Chondrocyte (in vitro differentiated cells): ENCODE measurements at regions not wholly inside any gene's neighbourhood (a gene's known extent, or its start where the extent isn't known, plus 50 kb on each side); places are given as distances from the start of the nearest gene placed in this dataset.

Experiments
- DNase-seq: peaks from one replicate; pipeline ENCODE4 v3.0.0; 2021; ENCODE audit warnings: mixed read lengths, low spot score
- H3K27ac Mint-ChIP-seq: one replicate; pipeline ENCODE4 v1.8.0; 2021; ENCODE audit warnings: mild to moderate bottlenecking, moderate library complexity, mixed read lengths; ENCODE audit not compliant: unreplicated experiment
- H3K27me3 Mint-ChIP-seq: 2 replicates; pipeline ENCODE4 v1.8.0; 2021; ENCODE audit warnings: low read depth, mixed read lengths
- H3K36me3 Mint-ChIP-seq: 2 replicates; pipeline ENCODE4 v1.8.0; 2021; ENCODE audit warnings: low read depth, mixed read lengths
- H3K4me1 Mint-ChIP-seq: 2 replicates; pipeline ENCODE4 v1.8.0; 2021; ENCODE audit warnings: low read depth, mild to moderate bottlenecking, mixed read lengths
- H3K4me3 Mint-ChIP-seq: one replicate; pipeline ENCODE4 v1.8.0; 2021; ENCODE audit warnings: mild to moderate bottlenecking, moderate library complexity, mixed read lengths; ENCODE audit not compliant: unreplicated experiment
- H3K9me3 Mint-ChIP-seq: 2 replicates; pipeline ENCODE4 v1.8.0; 2021; ENCODE audit warnings: low read depth, mixed read lengths
- CTCF ChIP-seq: fragments of 200-600 bp; sonication (generic); IDR thresholded peaks from 2 replicates; pipeline ENCODE4 v1.5.0; 2021; ENCODE audit warnings: antibody characterized with exemption, mild to moderate bottlenecking, moderate library complexity

DNA sequence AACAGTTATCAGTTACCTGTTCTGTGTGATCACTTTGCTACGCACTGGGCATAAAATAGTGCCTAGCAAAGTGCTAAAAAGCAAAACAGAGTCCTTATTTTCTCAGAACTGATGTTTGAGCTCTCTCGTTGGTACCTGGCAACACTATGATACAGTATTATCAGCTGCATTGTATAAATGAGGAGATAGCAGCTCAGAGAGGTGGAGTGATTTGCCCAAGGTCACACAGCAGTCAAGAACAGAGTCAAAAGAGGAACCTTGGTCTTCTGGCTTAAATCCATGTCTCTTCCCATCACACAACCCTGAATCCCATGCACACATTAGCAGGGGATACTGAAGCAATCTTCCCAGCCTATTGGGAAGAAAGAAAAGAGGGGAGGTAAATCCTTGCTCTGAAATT is 580.5 kb downstream of the SOX6 start:
- no peak for TF ChIP-seq CTCF
- H3K27me3 Mint-ChIP-seq, result no peaks in the 10 kb centered on the region
- DNase-seq, result no peak
- peak overlapping the region; percentile 70 for H3K27ac Mint-ChIP-seq
- H3K9me3 Mint-ChIP-seq, result no peaks in the 10 kb centered on the region
- no peaks in the 10 kb centered on the region for H3K36me3 Mint-ChIP-seq
- no peak overlapping the region for H3K4me3 Mint-ChIP-seq
- H3K4me1 Mint-ChIP-seq, result peaks cover 70% of the 10 kb centered on the region

DNA sequence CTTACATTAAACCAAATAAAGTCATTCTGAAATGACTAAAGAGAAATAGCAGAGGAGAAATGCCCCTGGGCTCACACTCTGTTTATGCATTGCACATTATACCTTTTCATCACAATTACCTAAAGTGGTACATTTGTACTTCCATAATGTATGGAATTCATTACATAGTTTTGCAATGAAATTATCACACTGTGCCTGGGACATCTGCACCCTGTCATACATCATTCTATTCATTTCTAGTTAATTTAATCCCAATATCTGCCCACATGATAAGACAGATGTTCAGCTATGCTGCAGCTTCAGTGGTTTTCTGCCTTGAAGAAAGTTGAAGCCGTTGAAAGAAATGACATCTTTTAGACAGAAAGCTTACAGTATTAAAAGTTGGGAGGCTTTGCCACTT is 580.0 kb downstream of the SOX6 start:
- TF ChIP-seq CTCF, result no peak
- Mint-ChIP-seq H3K27ac (peak overlapping the region; percentile 70), H3K9me3 (no peaks in the 10 kb centered on the region), H3K27me3 (no peaks in the 10 kb centered on the region), H3K4me3 (no peak overlapping the region), H3K36me3 (no peaks in the 10 kb centered on the region), H3K4me1 (peaks cover 74% of the 10 kb centered on the region)
- DNase-seq, result no peak

DNA sequence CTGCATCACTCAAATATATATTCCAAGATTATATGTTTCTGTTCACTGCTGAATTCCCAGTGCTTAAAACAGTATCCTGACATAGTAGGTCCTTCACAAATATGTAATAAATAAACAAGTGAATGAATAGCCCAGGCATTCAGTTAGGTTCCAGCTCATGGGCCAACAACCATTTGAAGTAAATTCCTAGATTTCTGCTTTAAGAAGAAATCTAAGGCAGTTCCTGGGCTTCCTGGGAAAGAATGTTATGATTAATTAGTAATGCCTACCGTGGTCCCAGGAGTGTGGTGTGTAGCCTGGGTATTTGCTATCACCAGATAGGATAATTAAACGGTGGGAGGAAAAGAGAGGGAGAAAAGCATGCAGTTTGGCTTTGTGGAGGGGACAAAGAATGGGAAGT is 576.8 kb downstream of the SOX6 start:
- no peaks in the 10 kb centered on the region for H3K36me3 Mint-ChIP-seq
- no peaks in the 10 kb centered on the region for H3K27me3 Mint-ChIP-seq
- peaks cover 58% of the 10 kb centered on the region for H3K4me1 Mint-ChIP-seq
- H3K9me3 Mint-ChIP-seq, result no peaks in the 10 kb centered on the region
- H3K27ac Mint-ChIP-seq, result peak overlapping the region; percentile 89
- no peak for DNase-seq
- TF ChIP-seq CTCF, result no peak
- no peak overlapping the region for H3K4me3 Mint-ChIP-seq

- Mint-ChIP-seq H3K27me3 (no peaks in the 10 kb centered on the region), H3K9me3 (no peaks in the 10 kb centered on the region), H3K4me1 (peaks cover 49% of the 10 kb centered on the region), H3K27ac (peak overlapping the region; percentile 42), H3K36me3 (no peaks in the 10 kb centered on the region), H3K4me3 (no peak overlapping the region)
- no peak for DNase-seq
- no peak for TF ChIP-seq CTCF
Observed at GRCh38 chr11:15780382-15780781, 576.0 kb downstream of the SOX6 start.

DNA sequence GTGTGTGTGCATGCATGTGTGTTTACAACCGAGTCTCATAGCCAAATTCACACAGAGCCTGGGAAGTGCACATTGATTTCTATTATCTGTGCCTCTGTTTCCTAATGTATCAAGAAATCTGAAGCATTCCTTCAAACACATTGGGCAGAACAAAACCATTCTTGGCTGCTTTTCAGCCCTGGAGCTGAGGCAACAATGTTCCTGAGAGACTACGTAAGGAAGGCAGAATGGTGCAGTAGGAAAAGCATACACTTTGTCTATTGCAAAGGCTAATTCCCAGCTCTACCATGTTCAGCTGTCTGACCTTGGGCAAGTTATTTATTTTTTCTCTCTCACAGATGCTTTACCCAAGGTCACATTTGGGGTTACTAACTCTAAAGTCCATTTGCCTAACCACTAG is 575.5 kb downstream of the SOX6 start:
- Mint-ChIP-seq H3K9me3 (no peaks in the 10 kb centered on the region), H3K27ac (peak overlapping the region; percentile 42), H3K4me3 (no peak overlapping the region), H3K4me1 (peaks cover 45% of the 10 kb centered on the region), H3K36me3 (no peaks in the 10 kb centered on the region), H3K27me3 (no peaks in the 10 kb centered on the region)
- DNase-seq, result no peak
- TF ChIP-seq CTCF, result no peak
